Liver (tissue), 7 donors: ENCODE measurements at regions not wholly inside any gene's neighbourhood (a gene's known extent, or its start where the extent isn't known, plus 50 kb on each side); places are given as distances from the start of the nearest gene placed in this dataset.
"Not testable (repeated sequence)": the region's sequence is repeated elsewhere in the genome, so short reads cannot be mapped to it uniquely, and the experiment has no call there.

ENCODE experiments used
- DNase-seq: peaks from one replicate; pipeline ENCODE4 v3.0.0-alpha.2; 2017; ENCODE audit warnings: low spot score
- H3K27ac ChIP-seq, 2 donors: one replicate each; pipeline ENCODE4 v1.7.0; 2013; ENCODE audit warnings: inconsistent platforms in 2 of 2, low read length in 2 of 2, control low read depth in 1 of 2, low read depth in 1 of 2, mild to moderate bottlenecking in 1 of 2
- H3K27me3 ChIP-seq, 4 donors: one replicate each; pipeline versions ENCODE4 v1.6.1 to v1.7.0; 2013; ENCODE audit warnings: low read length in 3 of 4, inconsistent platforms in 1 of 4, mild to moderate bottlenecking in 1 of 4, moderate library complexity in 1 of 4; ENCODE audit not compliant: control insufficient read depth in 4 of 4, insufficient read depth in 4 of 4
- H3K36me3 ChIP-seq, 4 donors: one replicate each; pipeline versions ENCODE4 v1.6.1 to v1.7.0; 2013; ENCODE audit warnings: low read length in 3 of 4, mild to moderate bottlenecking in 3 of 4, low read depth in 1 of 4, moderate library complexity in 1 of 4; ENCODE audit not compliant: control insufficient read depth in 4 of 4, insufficient read depth in 3 of 4
- H3K4me1 ChIP-seq, 4 donors: one replicate each; pipeline versions ENCODE4 v1.6.1 to v1.7.0; 2013; ENCODE audit warnings: low read length in 3 of 4, mild to moderate bottlenecking in 3 of 4, moderate library complexity in 1 of 4; ENCODE audit not compliant: control insufficient read depth in 4 of 4, insufficient read depth in 4 of 4
- H3K4me3 ChIP-seq, 3 donors: one replicate each; pipeline versions ENCODE4 v1.6.1 to v1.7.0; 2013; ENCODE audit warnings: low read length in 3 of 3, control low read depth in 1 of 3, low read depth in 1 of 3, mild to moderate bottlenecking in 1 of 3
- H3K9ac ChIP-seq, 2 donors: one replicate each; pipeline ENCODE4 v1.7.0; 2013; ENCODE audit warnings: low read length in 2 of 2, mild to moderate bottlenecking in 2 of 2, moderate library complexity in 2 of 2, control low read depth in 1 of 2, low read depth in 1 of 2
- H3K9me3 ChIP-seq, 4 donors: one replicate each; pipeline versions ENCODE4 v1.6.1 to v1.7.0; 2013; ENCODE audit warnings: low read length in 3 of 4; ENCODE audit not compliant: control insufficient read depth in 4 of 4
- EGR1 ChIP-seq, 2 donors: IDR thresholded peaks; 2 replicates each; pipeline ENCODE4 v1.6.1; 2016 to 2018; ENCODE audit warnings: antibody characterized with exemption in 2 of 2, low read depth in 2 of 2
- FOXA1 ChIP-seq: IDR thresholded peaks from 2 replicates; pipeline ENCODE4 v1.6.1; 2016; ENCODE audit warnings: antibody characterized with exemption
- FOXA2 ChIP-seq: IDR thresholded peaks from 2 replicates; pipeline ENCODE4 v1.6.1; 2016; ENCODE audit warnings: antibody characterized with exemption
- GABPA ChIP-seq, 2 donors: IDR thresholded peaks in 1 of 2; conservative IDR thresholded peaks in 1 of 2; 2 replicates each; pipeline ENCODE4 v1.6.1; 2016; ENCODE audit warnings: antibody characterized with exemption in 2 of 2, mild to moderate bottlenecking in 1 of 2, moderate library complexity in 1 of 2
- HNF4A ChIP-seq, 2 donors: conservative IDR thresholded peaks; 2 replicates each; pipeline ENCODE4 v1.6.1; 2016; ENCODE audit warnings: antibody characterized with exemption in 2 of 2, mild to moderate bottlenecking in 2 of 2
- HNF4G ChIP-seq: IDR thresholded peaks from 2 replicates; pipeline ENCODE4 v1.6.1; 2016; ENCODE audit warnings: antibody characterized with exemption
- JUND ChIP-seq, 2 donors: IDR thresholded peaks; 2 replicates each; pipeline ENCODE4 v1.6.1; 2016; ENCODE audit warnings: antibody characterized with exemption in 2 of 2
- NR2F2 ChIP-seq: IDR thresholded peaks from 2 replicates; pipeline ENCODE4 v1.6.1; 2016; ENCODE audit warnings: antibody characterized with exemption
- RAD21 ChIP-seq, 2 donors: IDR thresholded peaks; 2 replicates each; pipeline ENCODE4 v1.6.1; 2016; ENCODE audit warnings: antibody characterized with exemption in 2 of 2, mild to moderate bottlenecking in 2 of 2
- SP1 ChIP-seq: IDR thresholded peaks from 2 replicates; pipeline ENCODE4 v1.6.1; 2018; ENCODE audit warnings: antibody characterized with exemption, mild to moderate bottlenecking
- TAF1 ChIP-seq: conservative IDR thresholded peaks from 2 replicates; pipeline ENCODE4 v1.6.1; 2016; ENCODE audit warnings: antibody characterized with exemption, mild to moderate bottlenecking
- YY1 ChIP-seq: IDR thresholded peaks from 2 replicates; pipeline ENCODE4 v1.6.1; 2016; ENCODE audit warnings: antibody characterized with exemption, mild to moderate bottlenecking
- WGBS: extraction: QIAGEN DNeasy Blood & Tissue Kit; methylation state at CpG from one replicate; pipeline ENCODE4 v1.1.7; 2013; 5-methylcytosine and 5-hydroxymethylcytosine counted together
- TF ChIP-seq, protein P1 (sequence below): IDR thresholded peaks from 2 replicates; pipeline ENCODE4 v1.6.1; 2016; ENCODE audit warnings: antibody characterized with exemption, mild to moderate bottlenecking
- TF ChIP-seq, protein P2 (sequence below): IDR thresholded peaks from 2 replicates; pipeline ENCODE4 v1.6.1; 2016; ENCODE audit warnings: antibody characterized with exemption
- donor health status: healthy.
- donor health status: healthy.
- donor health status: healthy.
- donor health status: healthy.

DNA sequence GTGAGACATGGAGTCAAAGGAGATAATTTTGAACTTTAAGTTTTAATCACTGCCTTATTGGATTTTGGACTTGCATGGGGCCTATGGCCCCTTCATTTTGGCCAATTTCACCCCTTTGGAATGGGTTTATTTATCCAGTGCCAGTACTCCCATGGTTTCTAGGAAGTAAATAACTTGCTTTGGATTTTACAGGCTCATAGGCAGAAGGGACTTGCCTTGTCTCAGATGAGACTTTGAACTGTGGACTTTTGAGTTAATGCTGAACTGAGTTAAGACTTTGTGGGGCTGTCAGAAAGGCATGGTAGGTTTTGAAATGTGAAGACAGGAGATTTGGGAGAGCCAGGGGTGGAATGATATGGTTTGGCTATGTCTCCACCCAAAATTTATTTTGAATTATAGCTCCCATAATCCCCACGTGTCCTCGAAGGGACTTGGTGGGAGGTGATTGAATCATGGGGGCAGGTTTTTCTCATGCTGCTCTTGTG is 448.1 kb downstream of the NAV3 start:
- peaks cover 0 to 5% (median 0%) of the 10 kb centered on the region in 4 donors for H3K4me1 ChIP-seq
- 92% methylated on average over 2 of the region's 2 CpGs for WGBS
- H3K4me3 ChIP-seq, result no peak overlapping the region
- H3K9me3 ChIP-seq, result no peaks in the 10 kb centered on the region
- H3K27me3 ChIP-seq, result no peaks in the 10 kb centered on the region
- peak; percentile 54 to 77 for TF ChIP-seq HNF4A (conservative IDR thresholded peaks at IDR 0.05)
- TF ChIP-seq YY1, result no peak
- TF ChIP-seq SP1, result peak; percentile 28
- no peak overlapping the region for H3K9ac ChIP-seq
- no peaks in the 10 kb centered on the region for H3K36me3 ChIP-seq
- H3K27ac ChIP-seq, result no peak overlapping the region
- no peak for DNase-seq

DNA sequence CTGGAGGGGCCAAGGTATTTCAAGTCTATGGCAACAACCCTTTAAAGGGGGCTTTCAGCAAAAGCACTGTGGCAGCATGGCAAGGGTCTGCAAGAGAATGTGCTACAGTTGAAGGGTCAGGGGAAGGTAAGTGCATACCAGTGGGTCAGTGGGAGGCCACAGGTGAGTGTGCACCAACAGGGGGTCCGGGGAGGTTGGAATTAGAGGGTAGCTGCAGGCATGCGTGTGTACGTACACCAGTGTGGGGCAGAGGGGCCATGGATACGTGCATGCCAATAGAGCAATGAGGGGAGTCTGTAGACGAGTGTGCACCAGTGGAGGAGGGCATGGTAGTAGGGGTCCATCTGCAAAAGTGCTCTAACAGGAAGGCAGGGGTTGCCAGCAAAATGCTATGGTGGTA is 448.9 kb downstream of the NAV3 start:
- Histone ChIP-seq H3K9me3 (no peaks in the 10 kb centered on the region), H3K4me1 (peaks cover 0 to 5% (median 0%) of the 10 kb centered on the region in 4 donors), H3K27me3 (no peaks in the 10 kb centered on the region), H3K4me3 (no peak overlapping the region), H3K36me3 (no peaks in the 10 kb centered on the region), H3K9ac (no peak overlapping the region), H3K27ac (no peak overlapping the region)
- TF ChIP-seq FOXA1, result no peak
- no peak for TF ChIP-seq RAD21 (IDR thresholded peaks at IDR 0.05)
- no peak for TF ChIP-seq EGR1 (IDR thresholded peaks at IDR 0.05; ENCODE audit: low read depth in 2 of 2)
- no peak for TF ChIP-seq JUND (IDR thresholded peaks at IDR 0.05)
- TF ChIP-seq HNF4G, result no peak
- TF ChIP-seq FOXA2, result no peak
- TF ChIP-seq, protein P1, sequence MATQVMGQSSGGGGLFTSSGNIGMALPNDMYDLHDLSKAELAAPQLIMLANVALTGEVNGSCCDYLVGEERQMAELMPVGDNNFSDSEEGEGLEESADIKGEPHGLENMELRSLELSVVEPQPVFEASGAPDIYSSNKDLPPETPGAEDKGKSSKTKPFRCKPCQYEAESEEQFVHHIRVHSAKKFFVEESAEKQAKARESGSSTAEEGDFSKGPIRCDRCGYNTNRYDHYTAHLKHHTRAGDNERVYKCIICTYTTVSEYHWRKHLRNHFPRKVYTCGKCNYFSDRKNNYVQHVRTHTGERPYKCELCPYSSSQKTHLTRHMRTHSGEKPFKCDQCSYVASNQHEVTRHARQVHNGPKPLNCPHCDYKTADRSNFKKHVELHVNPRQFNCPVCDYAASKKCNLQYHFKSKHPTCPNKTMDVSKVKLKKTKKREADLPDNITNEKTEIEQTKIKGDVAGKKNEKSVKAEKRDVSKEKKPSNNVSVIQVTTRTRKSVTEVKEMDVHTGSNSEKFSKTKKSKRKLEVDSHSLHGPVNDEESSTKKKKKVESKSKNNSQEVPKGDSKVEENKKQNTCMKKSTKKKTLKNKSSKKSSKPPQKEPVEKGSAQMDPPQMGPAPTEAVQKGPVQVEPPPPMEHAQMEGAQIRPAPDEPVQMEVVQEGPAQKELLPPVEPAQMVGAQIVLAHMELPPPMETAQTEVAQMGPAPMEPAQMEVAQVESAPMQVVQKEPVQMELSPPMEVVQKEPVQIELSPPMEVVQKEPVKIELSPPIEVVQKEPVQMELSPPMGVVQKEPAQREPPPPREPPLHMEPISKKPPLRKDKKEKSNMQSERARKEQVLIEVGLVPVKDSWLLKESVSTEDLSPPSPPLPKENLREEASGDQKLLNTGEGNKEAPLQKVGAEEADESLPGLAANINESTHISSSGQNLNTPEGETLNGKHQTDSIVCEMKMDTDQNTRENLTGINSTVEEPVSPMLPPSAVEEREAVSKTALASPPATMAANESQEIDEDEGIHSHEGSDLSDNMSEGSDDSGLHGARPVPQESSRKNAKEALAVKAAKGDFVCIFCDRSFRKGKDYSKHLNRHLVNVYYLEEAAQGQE, result no peak
- no peak for TF ChIP-seq YY1
- TF ChIP-seq HNF4A (conservative IDR thresholded peaks at IDR 0.05), result no peak
- TF ChIP-seq NR2F2, result no peak
- WGBS, result 95% methylated on average over 5 of the region's 5 CpGs
- DNase-seq, result no peak

DNA sequence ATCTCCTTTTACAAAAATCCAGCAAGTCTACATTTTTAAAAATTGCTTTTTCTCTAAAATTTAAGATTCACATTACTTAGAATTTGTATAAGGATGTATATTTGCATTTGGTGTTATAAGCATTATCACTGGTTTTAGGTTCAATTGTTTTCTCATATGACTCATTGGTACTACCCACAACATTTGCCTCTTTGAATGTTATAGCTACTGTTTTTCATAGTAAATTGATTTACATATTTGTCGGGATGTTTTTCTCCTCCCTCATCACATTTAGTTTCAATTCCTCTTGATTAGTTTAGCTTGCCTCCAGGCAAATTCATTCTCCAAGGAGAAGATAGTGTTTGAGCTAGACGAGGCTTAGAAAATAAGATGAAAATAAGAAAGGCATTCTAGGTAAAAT is 450.4 kb downstream of the NAV3 start:
- WGBS, result 92% methylated on average over 2 of the region's 2 CpGs
- DNase-seq, H3K9ac ChIP-seq, H3K27ac ChIP-seq, H3K9me3 ChIP-seq, H3K4me3 ChIP-seq, H3K36me3 ChIP-seq, H3K4me1 ChIP-seq, H3K27me3 ChIP-seq: not testable (repeated sequence)

DNA sequence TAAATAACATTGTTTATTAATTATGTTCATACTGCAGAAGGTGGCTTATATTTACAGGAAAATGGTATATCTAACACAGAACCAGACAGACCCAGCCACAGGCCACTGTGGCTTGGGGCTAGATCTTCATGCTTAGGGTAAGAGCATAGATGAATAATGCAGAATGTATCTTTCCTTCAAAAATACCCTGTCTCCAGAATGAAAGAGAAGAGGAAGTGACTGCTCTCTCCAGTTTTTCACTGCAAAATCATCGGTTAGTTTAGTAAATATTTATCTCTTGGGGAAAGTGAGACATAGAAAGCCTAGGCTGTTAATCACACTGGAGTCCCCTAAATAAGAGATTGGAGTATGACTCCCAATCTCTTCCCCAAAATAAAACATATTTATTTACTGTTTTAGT is 453.7 kb downstream of the NAV3 start:
- no peaks in the 10 kb centered on the region for H3K27me3 ChIP-seq
- H3K9me3 ChIP-seq, result no peaks in the 10 kb centered on the region
- H3K4me1 ChIP-seq, result no peaks in the 10 kb centered on the region
- no peak overlapping the region for H3K4me3 ChIP-seq
- no peak overlapping the region for H3K9ac ChIP-seq
- WGBS, result 94% methylated on average over 1 of the region's 1 CpG
- TF ChIP-seq HNF4A (conservative IDR thresholded peaks at IDR 0.05) (no peak), EGR1 (IDR thresholded peaks at IDR 0.05; ENCODE audit: low read depth in 2 of 2) (no peak), TAF1 (no peak), GABPA (IDR thresholded peaks at IDR 0.05 in 1 of 2, conservative IDR thresholded peaks at IDR 0.05 in 1 of 2) (no peak), YY1 (no peak)
- TF ChIP-seq, protein P1, result no peak
- TF ChIP-seq, protein P2, sequence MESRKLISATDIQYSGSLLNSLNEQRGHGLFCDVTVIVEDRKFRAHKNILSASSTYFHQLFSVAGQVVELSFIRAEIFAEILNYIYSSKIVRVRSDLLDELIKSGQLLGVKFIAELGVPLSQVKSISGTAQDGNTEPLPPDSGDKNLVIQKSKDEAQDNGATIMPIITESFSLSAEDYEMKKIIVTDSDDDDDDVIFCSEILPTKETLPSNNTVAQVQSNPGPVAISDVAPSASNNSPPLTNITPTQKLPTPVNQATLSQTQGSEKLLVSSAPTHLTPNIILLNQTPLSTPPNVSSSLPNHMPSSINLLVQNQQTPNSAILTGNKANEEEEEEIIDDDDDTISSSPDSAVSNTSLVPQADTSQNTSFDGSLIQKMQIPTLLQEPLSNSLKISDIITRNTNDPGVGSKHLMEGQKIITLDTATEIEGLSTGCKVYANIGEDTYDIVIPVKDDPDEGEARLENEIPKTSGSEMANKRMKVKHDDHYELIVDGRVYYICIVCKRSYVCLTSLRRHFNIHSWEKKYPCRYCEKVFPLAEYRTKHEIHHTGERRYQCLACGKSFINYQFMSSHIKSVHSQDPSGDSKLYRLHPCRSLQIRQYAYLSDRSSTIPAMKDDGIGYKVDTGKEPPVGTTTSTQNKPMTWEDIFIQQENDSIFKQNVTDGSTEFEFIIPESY, result no peak
- H3K36me3 ChIP-seq, result no peaks in the 10 kb centered on the region
- DNase-seq, result no peak
- no peak overlapping the region for H3K27ac ChIP-seq
